ENCODE measurements at regions not wholly inside any gene's neighbourhood (a gene's known extent, or its start where the extent isn't known, plus 50 kb on each side); places are given as distances from the start of the nearest gene placed in this dataset.

- Histone ChIP-seq H3K9me1 (replicated peaks; ENCODE audit: control insufficient read depth, extremely low read depth, insufficient read depth, low read length) (no peaks in the 10 kb centered on the region), H3K79me2 (ENCODE audit: control insufficient read depth, insufficient read depth, low read length) (no peaks in the 10 kb centered on the region), H3K27ac (ENCODE audit: insufficient read depth, low read depth, low read length) (no peak overlapping the region), H3K4me2 (ENCODE audit: insufficient read depth, low read length) (no peak overlapping the region), H3K9ac (replicated peaks; ENCODE audit: extremely low read depth, insufficient read depth, low read length) (no peak overlapping the region), H3K4me3 (replicated peaks in 1 of 3; ENCODE audit: insufficient read depth in 1 of 3, low read depth in 1 of 3, low read length in 3 of 3) (no peak overlapping the region), H3K4me1 (ENCODE audit: control insufficient read depth, extremely low read depth, insufficient read depth, low read length) (peaks cover 17% of the 10 kb centered on the region), H3K9me3 (replicated peaks; ENCODE audit: control insufficient read depth, insufficient read depth, low read length) (no peaks in the 10 kb centered on the region), H2AFZ (ENCODE audit: low read depth, low read length) (no peak overlapping the region), H4K20me1 (replicated peaks; ENCODE audit: control insufficient read depth, extremely low read depth, insufficient read depth, low read length) (no peaks in the 10 kb centered on the region), H3K36me3 (ENCODE audit: control insufficient read depth in 2 of 2, extremely low read depth in 1 of 2, insufficient read depth in 2 of 2, low read length in 2 of 2) (no peaks in the 10 kb centered on the region), H3K27me3 (ENCODE audit: control insufficient read depth in 2 of 2, insufficient read depth in 2 of 2, low read length in 2 of 2) (no peaks in the 10 kb centered on the region)
- intact Hi-C loops (cut with micrococcal nuclease) = no loop called here
- dilution Hi-C loops (cut with MboI; ENCODE audit: extremely low pct_ligation_motif_present, low sequenced_read_pairs) = no loop called here
- TF ChIP-seq POLR2AphosphoS5 (IDR thresholded peaks at IDR 0.05; ENCODE audit: insufficient read depth, low read depth, low read length) (no peak), MYC (IDR thresholded peaks at IDR 0.05; ENCODE audit: low read depth, low read length) (no peak), GATA2 (IDR thresholded peaks at IDR 0.05; ENCODE audit: insufficient read depth, insufficient read length, low read depth, low read length) (no peak), EZH2 (IDR thresholded peaks at IDR 0.05; ENCODE audit: borderline replicate concordance, low read depth, low read length, severe bottlenecking) (no peak), JUN (IDR thresholded peaks at IDR 0.05; ENCODE audit: borderline replicate concordance, insufficient read depth, insufficient read length, low read depth) (no peak), MAX (IDR thresholded peaks at IDR 0.05; ENCODE audit: insufficient read depth, insufficient read length) (no peak), POLR2A (IDR thresholded peaks at IDR 0.05; ENCODE audit: low read depth, low read length) (no peak)
- POLR2A ChIA-PET = no interaction called here
- CTCF ChIA-PET = interaction anchor here (0.8 to 2.0 kb wide), 4 partner anchors 65 to 125 kb away, joined by 3 to 9 read pairs (median 4); no protein-coding TSS in a partner anchor
- DNase-seq (ENCODE audit: low read depth, low spot score) (no peak), FAIRE-seq (no peak)
- BruUV-seq (replicated peaks) = no TSS peak
Observed at GRCh38 chr5:134462761-134463160, 51.1 kb upstream of the CDKN2AIPNL start.

- Histone ChIP-seq H2AFZ (ENCODE audit: low read depth, low read length) (no peak overlapping the region), H3K27ac (ENCODE audit: insufficient read depth, low read depth, low read length) (no peak overlapping the region), H3K9me1 (replicated peaks; ENCODE audit: control insufficient read depth, extremely low read depth, insufficient read depth, low read length) (no peaks in the 10 kb centered on the region), H3K4me2 (ENCODE audit: insufficient read depth, low read length) (no peak overlapping the region), H3K9ac (replicated peaks; ENCODE audit: extremely low read depth, insufficient read depth, low read length) (no peak overlapping the region), H3K79me2 (ENCODE audit: control insufficient read depth, insufficient read depth, low read length) (no peaks in the 10 kb centered on the region), H3K4me3 (replicated peaks in 1 of 3; ENCODE audit: insufficient read depth in 1 of 3, low read depth in 1 of 3, low read length in 3 of 3) (no peak overlapping the region), H3K36me3 (ENCODE audit: control insufficient read depth in 2 of 2, extremely low read depth in 1 of 2, insufficient read depth in 2 of 2, low read length in 2 of 2) (no peaks in the 10 kb centered on the region), H3K27me3 (ENCODE audit: control insufficient read depth in 2 of 2, insufficient read depth in 2 of 2, low read length in 2 of 2) (no peaks in the 10 kb centered on the region), H4K20me1 (replicated peaks; ENCODE audit: control insufficient read depth, extremely low read depth, insufficient read depth, low read length) (no peaks in the 10 kb centered on the region), H3K4me1 (ENCODE audit: control insufficient read depth, extremely low read depth, insufficient read depth, low read length) (peaks cover 16% of the 10 kb centered on the region), H3K9me3 (replicated peaks; ENCODE audit: control insufficient read depth, insufficient read depth, low read length) (no peaks in the 10 kb centered on the region)
- no peak for TF ChIP-seq JUN (IDR thresholded peaks at IDR 0.05; ENCODE audit: borderline replicate concordance, insufficient read depth, insufficient read length, low read depth)
- no peak for TF ChIP-seq EZH2 (IDR thresholded peaks at IDR 0.05; ENCODE audit: borderline replicate concordance, low read depth, low read length, severe bottlenecking)
- no peak for TF ChIP-seq MAX (IDR thresholded peaks at IDR 0.05; ENCODE audit: insufficient read depth, insufficient read length)
- TF ChIP-seq POLR2A (IDR thresholded peaks at IDR 0.05; ENCODE audit: low read depth, low read length) = no peak
- no peak for TF ChIP-seq GATA2 (IDR thresholded peaks at IDR 0.05; ENCODE audit: insufficient read depth, insufficient read length, low read depth, low read length)
- TF ChIP-seq, protein P1, sequence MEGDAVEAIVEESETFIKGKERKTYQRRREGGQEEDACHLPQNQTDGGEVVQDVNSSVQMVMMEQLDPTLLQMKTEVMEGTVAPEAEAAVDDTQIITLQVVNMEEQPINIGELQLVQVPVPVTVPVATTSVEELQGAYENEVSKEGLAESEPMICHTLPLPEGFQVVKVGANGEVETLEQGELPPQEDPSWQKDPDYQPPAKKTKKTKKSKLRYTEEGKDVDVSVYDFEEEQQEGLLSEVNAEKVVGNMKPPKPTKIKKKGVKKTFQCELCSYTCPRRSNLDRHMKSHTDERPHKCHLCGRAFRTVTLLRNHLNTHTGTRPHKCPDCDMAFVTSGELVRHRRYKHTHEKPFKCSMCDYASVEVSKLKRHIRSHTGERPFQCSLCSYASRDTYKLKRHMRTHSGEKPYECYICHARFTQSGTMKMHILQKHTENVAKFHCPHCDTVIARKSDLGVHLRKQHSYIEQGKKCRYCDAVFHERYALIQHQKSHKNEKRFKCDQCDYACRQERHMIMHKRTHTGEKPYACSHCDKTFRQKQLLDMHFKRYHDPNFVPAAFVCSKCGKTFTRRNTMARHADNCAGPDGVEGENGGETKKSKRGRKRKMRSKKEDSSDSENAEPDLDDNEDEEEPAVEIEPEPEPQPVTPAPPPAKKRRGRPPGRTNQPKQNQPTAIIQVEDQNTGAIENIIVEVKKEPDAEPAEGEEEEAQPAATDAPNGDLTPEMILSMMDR (IDR thresholded peaks at IDR 0.05; ENCODE audit: extremely low read depth in 1 of 2, insufficient read depth in 1 of 2, low read depth in 1 of 2, low read length in 2 of 2) = no peak
- TF ChIP-seq POLR2AphosphoS5 (IDR thresholded peaks at IDR 0.05; ENCODE audit: insufficient read depth, low read depth, low read length) = no peak
- TF ChIP-seq FOS (IDR thresholded peaks at IDR 0.05; ENCODE audit: borderline replicate concordance, insufficient read depth, low read length) = no peak
- no peak for TF ChIP-seq MYC (IDR thresholded peaks at IDR 0.05; ENCODE audit: low read depth, low read length)
- CTCF ChIA-PET = interaction anchor here (0.8 to 2.0 kb wide), 4 partner anchors 9 to 125 kb away, joined by 3 to 6 read pairs (median 3); no protein-coding TSS in a partner anchor
- DNase-seq (ENCODE audit: low read depth, low spot score) (no peak), FAIRE-seq (no peak)
- POLR2A ChIA-PET = no interaction called here
- BruUV-seq (replicated peaks) = no TSS peak
- intact Hi-C loops (cut with micrococcal nuclease) (no loop called here), dilution Hi-C loops (cut with MboI; ENCODE audit: extremely low pct_ligation_motif_present, low sequenced_read_pairs) (no loop called here)
Observed at GRCh38 chr5:134462047-134462575, 50.4 kb upstream of the CDKN2AIPNL start.

Data from endothelial cell of umbilical vein (primary cell).